GM18508 (cell line): ENCODE measurements at regions not wholly inside any gene's neighbourhood (a gene's known extent, or its start where the extent isn't known, plus 50 kb on each side); places are given as distances from the start of the nearest gene placed in this dataset.

Experiments used
- ATAC-seq: cut with Tn5 transposase; IDR thresholded peaks from one replicate; pipeline ENCODE4 v1.9.1; 2021; ENCODE audit warnings: moderate number of reproducible peaks; ENCODE audit not compliant: insufficient read depth, unreplicated experiment

- ATAC-seq: no peak
Measured at GRCh38 chr13:91105270-91105669, 242.2 kb upstream of the MIR17HG start.

GRCh38 chr13:91106565-91106964 lies 240.9 kb upstream of the MIR17HG start:
- ATAC-seq: no peak

DNA sequence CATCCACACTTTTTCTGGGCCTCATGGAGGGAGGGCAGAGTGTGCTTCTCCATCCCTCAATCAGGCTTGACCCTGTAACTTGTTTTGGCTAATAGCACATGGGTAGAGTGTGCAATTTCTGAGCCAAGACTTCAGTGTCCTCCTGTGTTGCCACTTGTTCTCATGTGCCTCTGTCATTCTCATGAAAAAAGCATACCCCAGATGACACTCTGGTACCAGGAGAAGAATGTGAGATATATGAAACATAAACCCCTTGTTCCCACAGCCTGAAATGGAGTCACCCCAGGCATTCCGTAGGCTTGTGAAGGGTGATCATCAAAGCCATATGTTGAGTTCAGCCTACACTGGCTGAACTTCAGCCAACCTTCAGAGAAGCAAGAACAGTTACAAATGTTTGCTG lies 239.2 kb upstream of the MIR17HG start:
- ATAC-seq: no peak

DNA sequence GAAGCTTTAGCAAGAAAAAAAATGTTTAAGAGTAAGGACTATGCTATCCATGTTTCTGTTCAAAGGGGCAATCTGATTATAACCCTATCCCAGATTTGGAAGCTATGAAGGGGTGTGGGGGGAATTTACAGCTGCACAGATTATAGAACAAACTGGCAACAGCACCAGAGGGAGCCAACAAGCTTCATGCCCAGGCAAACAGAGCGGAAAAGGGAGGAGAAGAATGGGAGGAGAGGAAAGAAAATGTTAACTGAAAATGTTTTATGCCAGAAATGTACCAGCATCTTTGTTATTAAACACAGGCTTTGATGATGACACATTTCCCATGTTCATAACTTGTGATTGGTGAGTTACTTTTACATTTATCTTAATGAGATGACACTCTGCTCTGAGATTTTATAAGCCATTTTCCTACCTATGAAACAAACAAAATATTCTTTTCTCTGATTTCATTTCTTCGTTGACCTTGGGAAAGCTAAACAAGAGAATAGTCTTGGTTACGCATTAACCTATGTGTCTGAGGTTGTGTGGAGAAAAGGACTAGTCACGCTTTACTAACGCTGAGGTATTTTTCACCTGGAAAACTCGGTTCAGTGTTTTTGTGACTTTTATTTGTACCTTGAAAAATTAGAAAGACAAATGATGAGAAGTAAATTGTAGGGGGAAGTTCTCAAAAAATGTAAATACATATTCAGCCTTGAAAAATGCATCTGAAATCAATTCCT lies 235.8 kb upstream of the MIR17HG start:
- ATAC-seq: no peak

GRCh38 chr13:91112201-91112923 lies 235.1 kb upstream of the MIR17HG start:
- no peak for ATAC-seq

- ATAC-seq: no peak
Measured at GRCh38 chr13:91112924-91113277, 234.6 kb upstream of the MIR17HG start.

- ATAC-seq: no peak
Measured at GRCh38 chr13:91115776-91116175, 231.7 kb upstream of the MIR17HG start.

GRCh38 chr13:91117351-91117750 lies 230.1 kb upstream of the MIR17HG start:
- no peak for ATAC-seq

DNA sequence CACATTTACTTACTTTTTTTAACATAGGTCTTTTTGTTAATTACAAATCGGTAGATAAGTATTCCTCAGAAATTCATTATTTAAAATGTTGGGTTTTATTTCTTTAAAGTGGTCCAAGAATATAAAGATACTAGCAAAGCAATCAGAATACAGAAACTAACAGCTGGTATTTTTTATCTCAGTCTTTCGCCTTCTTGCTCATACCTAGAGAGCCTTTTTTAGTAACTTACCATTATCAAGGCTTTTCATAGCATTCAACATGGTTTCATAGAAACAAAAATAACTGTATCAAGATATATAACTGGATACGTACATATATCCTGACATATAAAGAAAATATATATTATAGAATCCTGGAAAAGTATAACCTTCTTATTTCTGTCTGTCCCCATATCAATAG lies 227.8 kb upstream of the MIR17HG start:
- no peak for ATAC-seq

- no peak for ATAC-seq
Measured at GRCh38 chr13:91122766-91123165, 224.7 kb upstream of the MIR17HG start.

- ATAC-seq: peak; percentile 37
Measured at GRCh38 chr13:91123456-91124127, 223.9 kb upstream of the MIR17HG start.

DNA sequence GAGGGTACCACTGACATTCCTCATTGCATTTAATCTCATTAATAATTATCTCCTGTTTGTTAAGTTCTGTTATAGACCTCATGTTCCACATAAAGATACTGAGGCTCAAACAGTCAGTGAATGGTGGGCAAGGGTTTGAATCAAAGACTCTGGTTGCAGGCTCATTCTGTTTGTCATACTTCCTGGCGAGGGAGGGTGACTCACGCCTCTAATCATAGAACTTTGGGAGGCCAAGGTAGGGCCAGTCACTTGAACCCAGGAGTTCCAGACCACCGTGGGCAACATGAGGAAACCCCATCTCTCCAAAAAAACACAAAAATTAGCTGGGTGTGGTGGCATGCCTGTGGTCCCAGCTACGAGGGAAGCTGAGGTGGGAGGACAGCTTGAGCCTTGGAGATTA lies 220.7 kb upstream of the MIR17HG start:
- no peak for ATAC-seq

- no peak for ATAC-seq
Measured at GRCh38 chr13:91127995-91128394, 219.5 kb upstream of the MIR17HG start.

DNA sequence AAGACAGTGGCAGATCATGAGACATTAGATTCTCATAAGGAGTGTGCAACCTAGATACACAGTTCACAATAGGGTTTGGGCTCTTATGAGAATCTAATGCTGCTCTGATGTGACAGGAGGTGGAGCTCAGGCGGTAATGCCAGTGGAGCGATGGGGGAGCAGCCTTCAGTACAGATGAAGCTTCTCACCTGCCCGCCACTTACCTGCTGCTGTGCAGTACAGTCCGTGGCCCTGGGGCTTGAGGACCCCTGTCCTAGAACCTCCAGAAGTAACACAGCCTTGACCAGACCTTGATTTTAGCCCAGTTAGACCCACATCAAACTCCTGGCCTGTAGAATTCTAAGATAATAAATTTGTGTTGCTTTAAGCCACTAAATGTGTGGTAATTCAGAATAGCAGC lies 215.1 kb upstream of the MIR17HG start:
- ATAC-seq: no peak

GRCh38 chr13:91132786-91133185 lies 214.7 kb upstream of the MIR17HG start:
- no peak for ATAC-seq

- peak; percentile 83 for ATAC-seq
Measured at GRCh38 chr13:91133941-91134802, 213.3 kb upstream of the MIR17HG start.

- peak; percentile 17 for ATAC-seq
Measured at GRCh38 chr13:91134803-91135184, 212.7 kb upstream of the MIR17HG start.

DNA sequence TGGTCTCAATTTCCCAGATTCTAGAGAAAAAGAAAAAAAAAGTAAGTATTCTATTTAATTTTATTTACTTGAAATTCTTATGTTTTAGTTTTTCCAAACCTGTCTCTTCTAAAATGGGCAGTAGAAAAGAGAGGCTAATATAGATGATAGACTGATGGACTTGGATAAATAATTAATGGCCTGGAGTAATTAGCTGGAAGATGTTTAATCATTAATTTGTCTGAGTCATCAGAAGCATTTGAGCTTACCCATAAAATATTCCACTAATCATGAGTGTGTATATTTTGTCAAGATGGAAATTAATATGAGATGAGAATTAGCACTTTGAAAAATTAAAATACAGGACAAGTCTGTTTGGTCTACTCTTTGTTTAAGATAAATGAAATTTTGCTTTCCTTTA lies 212.1 kb upstream of the MIR17HG start:
- no peak for ATAC-seq

DNA sequence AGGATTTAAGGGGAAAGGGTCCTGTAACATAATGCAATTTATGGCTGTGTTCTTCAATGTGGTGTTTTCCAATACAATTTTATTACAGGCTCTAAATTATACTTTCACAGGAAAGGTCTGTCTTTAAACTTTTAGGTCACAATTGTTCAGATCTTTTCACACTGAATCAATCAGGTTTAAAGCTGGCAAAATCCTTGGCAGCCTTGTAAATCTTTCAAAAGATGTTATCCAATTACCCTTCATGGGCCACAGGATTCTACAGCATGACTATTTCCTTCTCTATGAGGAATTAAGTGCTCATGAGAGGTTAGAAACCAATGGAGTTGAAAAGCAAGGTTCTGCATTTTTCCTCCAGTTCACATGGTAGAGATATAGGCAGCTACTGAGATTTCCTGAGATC lies 211.5 kb upstream of the MIR17HG start:
- no peak for ATAC-seq

GRCh38 chr13:91136806-91137205 lies 210.7 kb upstream of the MIR17HG start:
- no peak for ATAC-seq

GRCh38 chr13:91139232-91139631 lies 208.3 kb upstream of the MIR17HG start:
- ATAC-seq: no peak
